ENCODE measurements at regions not wholly inside any gene's neighbourhood (a gene's known extent, or its start where the extent isn't known, plus 50 kb on each side); places are given as distances from the start of the nearest gene placed in this dataset.

GRCh38 chr18:45169610-45170009, 445.7 kb upstream of the SLC14A2 start:
- DNase-seq: no peak

- no peak for DNase-seq
Measured at GRCh38 chr18:45171679-45172191, 443.5 kb upstream of the SLC14A2 start.

- DNase-seq: no peak
Measured at GRCh38 chr18:45173327-45173726, 441.9 kb upstream of the SLC14A2 start.

- no peak for DNase-seq
Measured at GRCh38 chr18:45173799-45174519, 441.3 kb upstream of the SLC14A2 start.

GRCh38 chr18:45174629-45175136, 440.6 kb upstream of the SLC14A2 start:
- no peak for DNase-seq

- DNase-seq: no peak
Measured at GRCh38 chr18:45175511-45175910, 439.8 kb upstream of the SLC14A2 start.

- no peak for DNase-seq
Measured at GRCh38 chr18:45186832-45187231, 428.4 kb upstream of the SLC14A2 start.

- DNase-seq: no peak
Measured at GRCh38 chr18:45191795-45192194, 423.5 kb upstream of the SLC14A2 start.

GRCh38 chr18:45197526-45197970, 417.7 kb upstream of the SLC14A2 start:
- no peak for DNase-seq

GRCh38 chr18:45198526-45198925, 416.8 kb upstream of the SLC14A2 start:
- no peak for DNase-seq

GRCh38 chr18:45201029-45201428, 414.2 kb upstream of the SLC14A2 start:
- DNase-seq: no peak

- no peak for DNase-seq
Measured at GRCh38 chr18:45201489-45201888, 413.8 kb upstream of the SLC14A2 start.

- DNase-seq: no peak
Measured at GRCh38 chr18:45202061-45202460, 413.2 kb upstream of the SLC14A2 start.

GRCh38 chr18:45203677-45204076, 411.6 kb upstream of the SLC14A2 start:
- DNase-seq: no peak

- no peak for DNase-seq
Measured at GRCh38 chr18:45207328-45207727, 407.9 kb upstream of the SLC14A2 start.

GRCh38 chr18:45208164-45208563, 407.1 kb upstream of the SLC14A2 start:
- DNase-seq: no peak

- DNase-seq: peak; percentile 58
Measured at GRCh38 chr18:45212181-45213039, 402.9 kb upstream of the SLC14A2 start.

- no peak for DNase-seq
Measured at GRCh38 chr18:45213040-45213333, 402.3 kb upstream of the SLC14A2 start.

- DNase-seq: no peak
Measured at GRCh38 chr18:45218436-45218835, 396.8 kb upstream of the SLC14A2 start.

GRCh38 chr18:45221363-45221762, 393.9 kb upstream of the SLC14A2 start:
- DNase-seq: no peak

GRCh38 chr18:45222180-45222579, 393.1 kb upstream of the SLC14A2 start:
- no peak for DNase-seq

GRCh38 chr18:45227001-45227742, 388.1 kb upstream of the SLC14A2 start:
- no peak for DNase-seq

- peak; percentile 36 for DNase-seq
Measured at GRCh38 chr18:45228796-45229388, 386.4 kb upstream of the SLC14A2 start.
